ENCODE measurements at regions not wholly inside any gene's neighbourhood (a gene's known extent, or its start where the extent isn't known, plus 50 kb on each side); places are given as distances from the start of the nearest gene placed in this dataset.
A peak's percentile ranks its signal among the peaks of the same experiment; 100 is the strongest.

GRCh38 chr3:110166791-110167190 is 829.4 kb upstream of the DPPA4 start:
- ATAC-seq (no peak), FAIRE-seq (no peak), DNase-seq (no peak)
- H3K27me3 ChIP-seq = no peaks in the 10 kb centered on the region
- intact Hi-C loops (cut with DNase I) = no loop called here
- no peak overlapping the region for H3K27ac ChIP-seq
- no peaks in the 10 kb centered on the region for H3K9me3 ChIP-seq
- 51 to 57% methylated on average over 1 of the region's 1 CpG for WGBS, 2 donors
- no peaks in the 10 kb centered on the region for H3K36me3 ChIP-seq
- no peak overlapping the region for H3K4me3 ChIP-seq
- no peak for TF ChIP-seq CTCF (IDR thresholded peaks at IDR 0.05)
- no peaks in the 10 kb centered on the region for H3K4me1 ChIP-seq

GRCh38 chr3:110174908-110175307 is 837.6 kb upstream of the DPPA4 start:
- Histone ChIP-seq H3K9me3 (no peaks in the 10 kb centered on the region), H3K4me3 (no peak overlapping the region), H3K27ac (no peak overlapping the region), H3K36me3 (no peaks in the 10 kb centered on the region), H3K4me1 (no peaks in the 10 kb centered on the region), H3K27me3 (no peaks in the 10 kb centered on the region)
- FAIRE-seq (no peak), ATAC-seq (no peak), DNase-seq (no peak)
- intact Hi-C loops (cut with DNase I) = no loop called here
- TF ChIP-seq CTCF (IDR thresholded peaks at IDR 0.05) = no peak
- 59 to 60% methylated on average over 2 of the region's 2 CpGs for WGBS, 2 donors

- FAIRE-seq (no peak), ATAC-seq (no peak), DNase-seq (no peak)
- no peaks in the 10 kb centered on the region for H3K36me3 ChIP-seq
- no peak overlapping the region for H3K27ac ChIP-seq
- H3K4me1 ChIP-seq = no peaks in the 10 kb centered on the region
- TF ChIP-seq CTCF (IDR thresholded peaks at IDR 0.05) = no peak
- no peaks in the 10 kb centered on the region for H3K27me3 ChIP-seq
- H3K9me3 ChIP-seq = no peaks in the 10 kb centered on the region
- intact Hi-C loops (cut with DNase I) = no loop called here
- WGBS, 2 donors = 35 to 45% methylated on average over 2 of the region's 2 CpGs
- no peak overlapping the region for H3K4me3 ChIP-seq
Measured at GRCh38 chr3:110178965-110179364, 841.6 kb upstream of the DPPA4 start.

- no peak for DNase-seq
- WGBS, 2 donors = 32 to 34% methylated on average over 4 of the region's 4 CpGs
- Histone ChIP-seq H3K27ac (no peak overlapping the region), H3K36me3 (no peaks in the 10 kb centered on the region), H3K4me3 (no peak overlapping the region), H3K4me1 (no peaks in the 10 kb centered on the region), H3K9me3 (no peaks in the 10 kb centered on the region), H3K27me3 (no peaks in the 10 kb centered on the region)
- peak in 3 of 4 donors; percentile 14 to 51 (median 35) for ATAC-seq
- FAIRE-seq = no peak
- intact Hi-C loops (cut with DNase I) = no loop called here
- no peak for TF ChIP-seq CTCF (IDR thresholded peaks at IDR 0.05)
Measured at GRCh38 chr3:110180733-110181132, 843.4 kb upstream of the DPPA4 start.

GRCh38 chr3:110181226-110181625 is 843.9 kb upstream of the DPPA4 start:
- no peaks in the 10 kb centered on the region for H3K36me3 ChIP-seq
- H3K4me1 ChIP-seq = no peaks in the 10 kb centered on the region
- WGBS, 2 donors = 76 to 85% methylated on average over 3 of the region's 3 CpGs
- no peak overlapping the region for H3K27ac ChIP-seq
- ATAC-seq (no peak), DNase-seq (no peak), FAIRE-seq (no peak)
- no peak overlapping the region for H3K4me3 ChIP-seq
- no peaks in the 10 kb centered on the region for H3K27me3 ChIP-seq
- intact Hi-C loops (cut with DNase I) = no loop called here
- H3K9me3 ChIP-seq = no peaks in the 10 kb centered on the region
- no peak for TF ChIP-seq CTCF (IDR thresholded peaks at IDR 0.05)

Measured in pancreas (tissue), 10 donors.